A673 (cell line): ENCODE measurements at regions not wholly inside any gene's neighbourhood (a gene's known extent, or its start where the extent isn't known, plus 50 kb on each side); places are given as distances from the start of the nearest gene placed in this dataset.

Experiments used
- BruUV-seq: library from RNA; stranded (reverse); fragments of 400-500 nt; replicated peaks from 2 replicates; lab custom pipeline; 2021; lab: Mats Ljungman, UMichigan
- CTCF ChIA-PET: fragments of 300-600 bp; sonication (Branson Sonifier 250); formaldehyde crosslinking; loops from one replicate; lab custom pipeline; 2022; ENCODE audit warnings: antibody characterized with exemption; lab: Charles Lee
- POLR2A ChIA-PET: fragments of 300-600 bp; sonication (Branson Sonifier 250); formaldehyde crosslinking; loops from one replicate; lab custom pipeline; 2022; ENCODE audit warnings: antibody characterized with exemption; ENCODE audit not compliant: low non-redundant PET; lab: Charles Lee
- DNase-seq: peaks from one replicate; pipeline ENCODE4 v3.0.0-alpha.2; 2015; ENCODE audit warnings: low spot score
- H3K27ac ChIP-seq: fragments of 200-600 bp; sonication (generic); 2 replicates; pipeline ENCODE4 v1.5.1; 2016; ENCODE audit warnings: mixed run types, low read depth, mild to moderate bottlenecking, mixed read lengths, antibody characterized with exemption, low read length; ENCODE audit not compliant: poor library complexity, severe bottlenecking
- H3K27me3 ChIP-seq: fragments of 200-600 bp; sonication (generic); replicated peaks from 2 replicates; pipeline ENCODE4 v1.6.1; 2017; ENCODE audit warnings: mixed run types, low read depth, mild to moderate bottlenecking, mixed read lengths, antibody characterized with exemption, low read length; ENCODE audit not compliant: insufficient read depth, poor library complexity
- H3K36me3 ChIP-seq: fragments of 200-600 bp; sonication (generic); 2 replicates; pipeline ENCODE4 v1.6.1; 2016; ENCODE audit warnings: mixed run types, mild to moderate bottlenecking, mixed read lengths, antibody characterized with exemption, low read length; ENCODE audit not compliant: insufficient read depth, poor library complexity, severe bottlenecking
- H3K4me1 ChIP-seq: fragments of 200-600 bp; sonication (generic); 2 replicates; pipeline ENCODE4 v1.6.1; 2017; ENCODE audit warnings: mixed run types, mild to moderate bottlenecking, mixed read lengths, antibody characterized with exemption, low read length; ENCODE audit not compliant: insufficient read depth, poor library complexity, severe bottlenecking
- H3K4me3 ChIP-seq: fragments of 200-600 bp; sonication (generic); 2 replicates; pipeline ENCODE4 v1.5.1; 2016; ENCODE audit warnings: low read depth, mixed run types, mild to moderate bottlenecking, mixed read lengths, low read length; ENCODE audit not compliant: poor library complexity, severe bottlenecking
- H3K9me3 ChIP-seq: fragments of 200-600 bp; sonication (generic); 2 replicates; pipeline ENCODE4 v1.6.1; 2016; ENCODE audit warnings: mixed run types, low read depth, mild to moderate bottlenecking, mixed read lengths, antibody characterized with exemption, low read length; ENCODE audit not compliant: poor library complexity, severe bottlenecking
- CTCF ChIP-seq: fragments of 300-800, 200-600 bp; sonication (generic); conservative IDR thresholded peaks from 2 replicates; pipeline ENCODE4 v1.5.1; 2017; ENCODE audit warnings: low read depth, mild to moderate bottlenecking, antibody characterized with exemption, low read length, moderate library complexity, mixed read lengths
- EZH2 ChIP-seq: fragments of 200-600 bp; sonication (generic); IDR thresholded peaks from 2 replicates; pipeline ENCODE4 v1.6.1; 2017; ENCODE audit warnings: borderline replicate concordance, low read depth, mild to moderate bottlenecking, mixed read lengths, antibody characterized with exemption, low read length; ENCODE audit not compliant: poor library complexity, severe bottlenecking
- intact Hi-C: fragments of 100-400 bp; cut with micrococcal nuclease; formaldehyde crosslinking; loops from one replicate; pipeline ENCODE4 v1.10.0; 2022; ENCODE audit not compliant: unreplicated experiment

- POLR2A ChIA-PET: no interaction called here
- Histone ChIP-seq H3K4me3 (no peak overlapping the region), H3K4me1 (no peaks in the 10 kb centered on the region), H3K36me3 (no peaks in the 10 kb centered on the region), H3K27me3 (peaks cover 48% of the 10 kb centered on the region), H3K9me3 (no peaks in the 10 kb centered on the region), H3K27ac (no peak overlapping the region)
- DNase-seq: no peak
- intact Hi-C loops: no loop called here
- no peak for TF ChIP-seq CTCF
- TF ChIP-seq EZH2: no peak
- no TSS peak for BruUV-seq
- CTCF ChIA-PET: no interaction called here
Observed at GRCh38 chr11:13068211-13068610, 59.1 kb downstream of the RASSF10 start.

- Histone ChIP-seq H3K4me1 (no peaks in the 10 kb centered on the region), H3K4me3 (no peak overlapping the region), H3K36me3 (no peaks in the 10 kb centered on the region), H3K27ac (no peak overlapping the region), H3K9me3 (no peaks in the 10 kb centered on the region), H3K27me3 (peaks cover 17% of the 10 kb centered on the region)
- no peak for DNase-seq
- intact Hi-C loops: no loop called here
- POLR2A ChIA-PET: no interaction called here
- CTCF ChIA-PET: no interaction called here
- BruUV-seq: no TSS peak
- TF ChIP-seq CTCF (no peak), EZH2 (no peak)
Observed at GRCh38 chr11:13073119-13073981, 64.2 kb downstream of the RASSF10 start.

- Histone ChIP-seq H3K4me1 (no peaks in the 10 kb centered on the region), H3K27me3 (peaks cover 27% of the 10 kb centered on the region), H3K4me3 (no peak overlapping the region), H3K27ac (no peak overlapping the region), H3K9me3 (no peaks in the 10 kb centered on the region), H3K36me3 (no peaks in the 10 kb centered on the region)
- CTCF ChIA-PET: no interaction called here
- BruUV-seq: no TSS peak
- intact Hi-C loops: no loop called here
- POLR2A ChIA-PET: no interaction called here
- TF ChIP-seq CTCF (no peak), EZH2 (no peak)
- no peak for DNase-seq
Observed at GRCh38 chr11:13074714-13075464, 65.8 kb downstream of the RASSF10 start.
